ENCODE measurements at regions not wholly inside any gene's neighbourhood (a gene's known extent, or its start where the extent isn't known, plus 50 kb on each side); places are given as distances from the start of the nearest gene placed in this dataset.

GRCh38 chr14:61107869-61108493, 126.9 kb downstream of the SLC38A6 start:
- TF ChIP-seq CTCF (IDR thresholded peaks at IDR 0.05): no peak

- TF ChIP-seq CTCF (IDR thresholded peaks at IDR 0.05): peak; percentile 45; the same call in 1 of the 2 replicates
These were observed 126.1 kb downstream of the SLC38A6 start for GRCh38 chr14:61106959-61107641.

GRCh38 chr14:61106271-61106958, 125.4 kb downstream of the SLC38A6 start:
- no peak; the same call in 1 of the 2 replicates for TF ChIP-seq CTCF (IDR thresholded peaks at IDR 0.05)

DNA sequence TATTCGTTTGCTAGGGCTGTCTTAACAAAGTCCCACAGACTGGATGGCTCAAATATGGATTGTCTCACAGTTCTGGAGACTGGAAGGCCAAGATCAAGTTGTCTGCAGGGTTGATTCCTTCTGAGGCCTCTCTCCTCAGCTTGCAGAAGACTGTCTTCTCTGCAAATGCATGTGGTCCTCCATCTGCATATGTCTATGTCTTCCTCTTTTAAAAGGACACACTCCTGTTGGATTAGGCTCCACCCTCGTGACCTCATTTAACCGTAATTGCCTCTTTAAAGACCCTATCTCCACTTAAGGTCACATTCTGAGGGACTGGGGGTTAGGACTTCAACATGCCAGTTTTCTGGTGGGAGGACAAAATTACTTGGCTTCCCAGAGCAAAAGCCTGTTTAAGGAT, 123.3 kb downstream of the SLC38A6 start:
- TF ChIP-seq CTCF (IDR thresholded peaks at IDR 0.05): no peak

DNA sequence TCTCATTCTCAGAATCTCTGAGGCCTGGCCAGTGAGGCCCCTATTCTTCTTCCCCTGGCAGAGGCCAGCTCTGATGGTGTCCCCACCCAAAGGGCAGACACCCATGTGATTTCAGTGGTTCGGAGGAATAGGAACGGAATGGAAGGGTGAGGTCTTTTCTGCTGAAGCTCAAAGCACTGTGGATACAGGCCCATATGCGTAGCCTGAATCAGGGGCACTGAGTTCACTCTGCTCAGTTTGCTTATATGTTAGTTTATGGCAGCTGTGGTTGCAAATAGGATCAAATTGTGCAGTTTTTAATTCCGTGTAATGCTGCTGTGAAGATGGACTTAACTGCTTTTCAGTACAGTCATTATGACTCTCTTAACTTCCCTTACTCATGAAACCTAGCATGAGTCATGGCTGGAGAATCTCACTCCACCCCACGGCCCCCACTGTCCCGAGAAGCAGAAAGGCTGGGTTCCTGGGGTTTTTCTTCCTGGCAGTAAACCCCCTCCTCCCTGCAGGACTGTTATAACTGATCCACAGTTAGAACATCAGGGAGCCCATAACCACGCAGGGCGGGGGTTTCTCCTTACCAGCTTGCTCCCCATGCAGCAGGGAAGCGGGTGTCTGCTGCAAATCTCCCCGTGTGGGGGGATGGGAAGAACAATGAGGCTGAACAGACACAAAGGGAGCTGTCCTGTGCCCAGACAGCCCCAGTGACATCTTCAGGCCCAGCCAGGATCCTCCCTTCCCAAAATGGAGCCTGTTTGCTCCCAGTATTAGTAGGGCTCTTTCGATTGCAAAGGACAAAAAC, 122.7 kb downstream of the SLC38A6 start:
- TF ChIP-seq CTCF (IDR thresholded peaks at IDR 0.05): no peak

DNA sequence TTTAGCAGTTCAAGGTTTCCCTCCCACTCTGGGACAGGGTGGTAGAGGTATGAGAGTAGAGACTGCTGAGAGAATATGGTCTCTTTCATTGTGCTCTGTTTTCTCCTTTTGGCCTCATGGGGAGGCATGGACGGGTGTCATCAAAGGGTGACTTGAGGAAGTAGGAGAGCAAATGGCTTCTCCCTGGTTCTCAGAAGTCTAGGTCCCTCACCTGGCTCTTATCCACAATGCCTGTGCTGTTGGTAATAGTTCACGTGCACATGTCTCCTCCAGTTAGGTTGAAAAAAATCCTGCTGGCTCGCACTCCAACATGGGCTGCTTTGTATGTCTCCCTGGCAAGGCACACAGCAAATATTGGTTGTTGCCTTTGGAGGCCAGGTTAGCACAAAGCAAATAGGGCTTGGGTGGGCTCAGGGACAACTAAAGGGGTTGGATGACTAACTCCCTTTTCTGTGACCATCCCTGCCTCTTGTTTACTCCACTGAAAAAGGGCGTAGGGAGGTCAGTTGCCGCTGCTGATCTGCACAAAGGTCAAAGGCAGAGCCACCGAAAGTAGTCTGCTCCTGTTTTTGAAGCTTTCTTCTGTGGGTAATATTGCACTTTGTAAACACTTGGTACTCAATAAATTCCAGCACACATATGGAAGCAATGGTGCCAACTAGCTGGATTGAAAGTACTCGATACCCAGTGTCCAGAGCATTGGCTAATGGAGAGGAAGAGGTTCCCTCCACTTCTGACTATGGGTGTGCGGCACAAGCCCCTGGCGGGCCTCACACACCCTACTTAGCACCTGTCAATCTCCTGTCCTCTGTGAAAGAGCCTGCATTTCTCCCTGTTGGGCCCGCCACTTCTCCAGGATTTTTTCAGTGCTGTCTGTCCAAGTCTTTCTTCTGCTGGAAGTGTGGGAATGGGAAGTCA, 121.8 kb downstream of the SLC38A6 start:
- no peak for TF ChIP-seq CTCF (IDR thresholded peaks at IDR 0.05)

Measured in LNCAP (cell line).